ENCODE measurements at regions not wholly inside any gene's neighbourhood (a gene's known extent, or its start where the extent isn't known, plus 50 kb on each side); places are given as distances from the start of the nearest gene placed in this dataset.

GRCh38 chr12:46506198-46506597 is 133.6 kb upstream of the SLC38A2 start:
- TF ChIP-seq POLR2A (IDR thresholded peaks at IDR 0.05): no peak
- TF ChIP-seq CTCF (IDR thresholded peaks at IDR 0.05 in 4 of 5, conservative IDR thresholded peaks at IDR 0.05 in 1 of 5): no peak
